Sigmoid colon (tissue), 6 donors: ENCODE measurements at regions not wholly inside any gene's neighbourhood (a gene's known extent, or its start where the extent isn't known, plus 50 kb on each side); places are given as distances from the start of the nearest gene placed in this dataset.

Experiments
- DNase-seq: peaks from one replicate; pipeline ENCODE4 v3.0.0-alpha.2; 2019
- H3K27ac ChIP-seq, 4 donors: fragments of 200-600 bp; sonication (generic); one replicate each; pipeline ENCODE4 v1.5.1; 2016 to 2019; ENCODE audit warnings: mild to moderate bottlenecking in 1 of 4
- H3K27me3 ChIP-seq, 3 donors: fragments of 200-600 bp; sonication (generic); one replicate each; pipeline ENCODE4 v1.5.1; 2019; ENCODE audit warnings: mild to moderate bottlenecking in 1 of 3
- H3K36me3 ChIP-seq, 4 donors: fragments of 200-600 bp; sonication (generic); one replicate each; pipeline ENCODE4 v1.5.1; 2016 to 2019
- H3K4me1 ChIP-seq, 4 donors: fragments of 200-600 bp; sonication (generic); one replicate each; pipeline ENCODE4 v1.5.1; 2017 to 2019
- H3K4me3 ChIP-seq, 4 donors: fragments of 200-600 bp; sonication (generic); one replicate each; pipeline ENCODE4 v1.5.1; 2017 to 2019; ENCODE audit warnings: mild to moderate bottlenecking in 2 of 4, moderate library complexity in 1 of 4
- H3K9me3 ChIP-seq, 4 donors: fragments of 200-600 bp in 3 of 4; sonication (generic) in 3 of 4; one replicate each; pipeline versions ENCODE4 v1.5.1 to v1.6.1; 2013 to 2019
- CTCF ChIP-seq, 4 experiments: fragments of 450-650 bp in 3 of 4; fragments of 200-600 bp in 1 of 4; IDR thresholded peaks; one replicate each; pipeline ENCODE4 v1.5.1; 2016 to 2019; ENCODE audit warnings: antibody characterized with exemption in 4 of 4, mild to moderate bottlenecking in 3 of 4, moderate library complexity in 2 of 4
- EP300 ChIP-seq, 4 donors: sonication (generic); formaldehyde crosslinking; IDR thresholded peaks; one replicate each; pipeline ENCODE4 v1.6.1; 2017; ENCODE audit warnings: antibody characterized with exemption in 4 of 4
- POLR2A ChIP-seq, 2 donors: fragments of 450-650 bp; IDR thresholded peaks; one replicate each; pipeline ENCODE4 v1.6.1; 2016; ENCODE audit warnings: antibody characterized with exemption in 2 of 2, mild to moderate bottlenecking in 2 of 2, moderate library complexity in 2 of 2
- POLR2AphosphoS5 ChIP-seq, 4 donors: sonication (generic); formaldehyde crosslinking; IDR thresholded peaks; one replicate each; pipeline ENCODE4 v1.6.1; 2017; ENCODE audit warnings: antibody characterized with exemption in 4 of 4
- WGBS, 2 donors: extraction: QIAGEN DNeasy Blood & Tissue Kit; methylation state at CpG; one replicate each; pipeline ENCODE4 v1.1.7; 2013; 5-methylcytosine and 5-hydroxymethylcytosine counted together
- intact Hi-C: fragments of 100-400 bp; cut with DNase I; formaldehyde crosslinking; loops from one replicate; pipeline ENCODE4 v1.15.1; 2023
- donor health status: healthy with polysubstance abuse.
- donor health status: healthy.

- H3K36me3 ChIP-seq, result no peaks in the 10 kb centered on the region
- WGBS, 2 donors, result 8 to 21% methylated on average over 4 of the region's 4 CpGs
- H3K27me3 ChIP-seq, result no peaks in the 10 kb centered on the region
- intact Hi-C loops, result no loop called here
- H3K4me3 ChIP-seq, result peak overlapping the region in 1 of 4 donors; percentile 4
- no peak for TF ChIP-seq EP300 (IDR thresholded peaks at IDR 0.05)
- TF ChIP-seq POLR2A (IDR thresholded peaks at IDR 0.05), result no peak
- TF ChIP-seq POLR2AphosphoS5 (IDR thresholded peaks at IDR 0.05), result no peak
- TF ChIP-seq CTCF (IDR thresholded peaks at IDR 0.05), result no peak
- peaks cover 4 to 18% (median 16%) of the 10 kb centered on the region in 4 donors for H3K4me1 ChIP-seq
- no peak for DNase-seq
- H3K27ac ChIP-seq, result peak overlapping the region in 3 of 4 donors; percentile 51 to 67 (median 66)
- H3K9me3 ChIP-seq, result no peaks in the 10 kb centered on the region
These were observed 415.8 kb upstream of the NR3C2 start for GRCh38 chr4:148857973-148858534.

GRCh38 chr4:148857239-148857972, 415.2 kb upstream of the NR3C2 start:
- peak in 2 of 4 donors; percentile 14 to 63 for TF ChIP-seq EP300 (IDR thresholded peaks at IDR 0.05)
- no peak for TF ChIP-seq POLR2A (IDR thresholded peaks at IDR 0.05)
- peak; percentile 42 to 85 (median 65) for TF ChIP-seq POLR2AphosphoS5 (IDR thresholded peaks at IDR 0.05)
- no peak for TF ChIP-seq CTCF (IDR thresholded peaks at IDR 0.05)
- Histone ChIP-seq H3K27ac (peak overlapping the region in 3 of 4 donors; percentile 51 to 67 (median 66)), H3K9me3 (no peaks in the 10 kb centered on the region), H3K4me3 (peak overlapping the region in 1 of 4 donors; percentile 4), H3K27me3 (no peaks in the 10 kb centered on the region), H3K4me1 (peaks cover 4 to 18% (median 16%) of the 10 kb centered on the region in 4 donors), H3K36me3 (no peaks in the 10 kb centered on the region)
- WGBS, 2 donors, result 51 to 63% methylated on average over 4 of the region's 4 CpGs
- no peak for DNase-seq
- intact Hi-C loops, result no loop called here

GRCh38 chr4:148854203-148854602, 412.0 kb upstream of the NR3C2 start:
- Histone ChIP-seq H3K9me3 (no peaks in the 10 kb centered on the region), H3K4me3 (no peak overlapping the region), H3K4me1 (peaks cover 4 to 18% (median 16%) of the 10 kb centered on the region in 4 donors), H3K36me3 (no peaks in the 10 kb centered on the region), H3K27me3 (no peaks in the 10 kb centered on the region), H3K27ac (no peak overlapping the region)
- intact Hi-C loops, result no loop called here
- DNase-seq, result no peak
- no peak for TF ChIP-seq CTCF (IDR thresholded peaks at IDR 0.05)
- TF ChIP-seq POLR2AphosphoS5 (IDR thresholded peaks at IDR 0.05), result no peak
- TF ChIP-seq EP300 (IDR thresholded peaks at IDR 0.05), result no peak
- TF ChIP-seq POLR2A (IDR thresholded peaks at IDR 0.05), result no peak

GRCh38 chr4:148852092-148852699, 410.0 kb upstream of the NR3C2 start:
- WGBS, 2 donors, result 16 to 63% methylated on average over 3 of the region's 3 CpGs
- intact Hi-C loops, result no loop called here
- no peak overlapping the region for H3K4me3 ChIP-seq
- H3K4me1 ChIP-seq, result peaks cover 4 to 11% (median 6%) of the 10 kb centered on the region in 4 donors
- no peaks in the 10 kb centered on the region for H3K27me3 ChIP-seq
- no peak for DNase-seq
- no peaks in the 10 kb centered on the region for H3K9me3 ChIP-seq
- H3K36me3 ChIP-seq, result no peaks in the 10 kb centered on the region
- no peak overlapping the region for H3K27ac ChIP-seq
- TF ChIP-seq POLR2AphosphoS5 (IDR thresholded peaks at IDR 0.05) (no peak), CTCF (IDR thresholded peaks at IDR 0.05) (no peak), POLR2A (IDR thresholded peaks at IDR 0.05) (no peak), EP300 (IDR thresholded peaks at IDR 0.05) (no peak)
